Ishikawa (cell line): ENCODE measurements at regions not wholly inside any gene's neighbourhood (a gene's known extent, or its start where the extent isn't known, plus 50 kb on each side); places are given as distances from the start of the nearest gene placed in this dataset.

Experiments
- CEBPB ChIP-seq: IDR thresholded peaks from 2 replicates; pipeline ENCODE4 v1.6.1; 2012
- CREB1 ChIP-seq: IDR thresholded peaks from 2 replicates; pipeline ENCODE4 v1.6.1; 2012; ENCODE audit warnings: low read depth
- EGR1 ChIP-seq: IDR thresholded peaks from 2 replicates; pipeline ENCODE4 v1.6.1; 2012
- EP300 ChIP-seq: IDR thresholded peaks from 2 replicates; pipeline ENCODE4 v1.6.1; 2012; ENCODE audit warnings: borderline replicate concordance
- FOXM1 ChIP-seq: IDR thresholded peaks from 2 replicates; pipeline ENCODE4 v1.6.1; 2012; ENCODE audit warnings: low read depth, borderline replicate concordance
- NFIC ChIP-seq: IDR thresholded peaks from 2 replicates; pipeline ENCODE4 v1.6.1; 2012
- RAD21 ChIP-seq: IDR thresholded peaks from 2 replicates; pipeline ENCODE4 v1.6.1; 2012; ENCODE audit warnings: low read depth
- REST ChIP-seq: IDR thresholded peaks from 2 replicates; pipeline ENCODE4 v1.6.1; 2012; ENCODE audit warnings: low read depth, mild to moderate bottlenecking
- TAF1 ChIP-seq: IDR thresholded peaks from 2 replicates; pipeline ENCODE4 v1.6.1; 2012; ENCODE audit warnings: low read depth, mild to moderate bottlenecking
- TCF12 ChIP-seq: IDR thresholded peaks from 2 replicates; pipeline ENCODE4 v1.6.1; 2012; ENCODE audit warnings: low read depth
- TEAD4 ChIP-seq: IDR thresholded peaks from 2 replicates; pipeline ENCODE4 v1.6.1; 2012
- USF1 ChIP-seq: IDR thresholded peaks from 2 replicates; pipeline ENCODE4 v1.6.1; 2012
- YY1 ChIP-seq: IDR thresholded peaks from 2 replicates; pipeline ENCODE4 v1.6.1; 2012; ENCODE audit warnings: low read depth
- ZBTB7A ChIP-seq: IDR thresholded peaks from 2 replicates; pipeline ENCODE4 v1.6.1; 2012; ENCODE audit warnings: low read depth
- TF ChIP-seq, protein P1 (sequence below): IDR thresholded peaks from 2 replicates; pipeline ENCODE4 v1.6.1; 2012

DNA sequence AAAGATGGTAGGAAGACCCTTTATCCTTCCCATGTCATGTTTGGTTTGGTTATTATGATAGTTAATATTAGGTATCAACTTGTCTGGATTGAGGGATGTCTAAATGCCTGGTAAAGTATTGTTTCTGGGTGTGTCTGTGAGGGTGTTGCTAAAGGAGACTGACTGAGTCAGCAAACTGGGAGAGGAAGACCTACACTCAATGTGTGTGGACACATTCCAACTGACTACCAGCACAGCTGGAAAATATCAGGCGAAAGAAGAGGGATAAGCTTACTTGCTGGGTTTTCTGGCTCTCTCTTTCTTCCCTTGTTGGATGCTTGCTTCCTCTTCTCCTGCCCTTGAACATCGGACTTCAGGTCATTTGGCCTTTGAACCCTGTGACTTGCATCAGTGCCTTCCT is 1227.6 kb upstream of the EPHA6 start:
- no peak for TF ChIP-seq TCF12
- no peak for TF ChIP-seq USF1
- TF ChIP-seq TEAD4: no peak
- TF ChIP-seq FOXM1: no peak
- no peak for TF ChIP-seq YY1

DNA sequence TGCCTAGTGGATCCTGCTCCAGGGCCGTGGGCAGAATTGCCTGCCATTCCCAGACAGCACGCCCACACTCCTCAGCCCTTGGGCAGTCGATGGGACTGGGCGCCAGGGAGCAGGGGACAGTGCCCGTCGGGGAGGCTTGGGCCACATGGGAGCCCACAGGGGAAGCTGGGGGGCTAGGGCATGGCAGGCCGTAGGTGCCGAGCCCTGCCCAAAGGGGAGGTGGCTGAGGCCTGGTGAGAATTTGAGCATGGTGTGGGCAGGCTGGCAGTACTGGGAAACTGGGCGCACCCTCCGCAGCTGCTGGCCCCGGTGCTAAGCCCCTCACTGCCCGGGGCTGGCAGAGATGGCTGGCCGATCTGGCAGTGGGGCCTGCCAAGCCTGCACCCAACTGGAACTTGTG is 1225.9 kb upstream of the EPHA6 start:
- TF ChIP-seq ZBTB7A (no peak), YY1 (no peak), USF1 (no peak), CREB1 (no peak), REST (no peak), NFIC (no peak), RAD21 (no peak)
- TF ChIP-seq, protein P1, sequence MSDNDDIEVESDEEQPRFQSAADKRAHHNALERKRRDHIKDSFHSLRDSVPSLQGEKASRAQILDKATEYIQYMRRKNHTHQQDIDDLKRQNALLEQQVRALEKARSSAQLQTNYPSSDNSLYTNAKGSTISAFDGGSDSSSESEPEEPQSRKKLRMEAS: no peak

- TF ChIP-seq TAF1: no peak
- no peak for TF ChIP-seq REST
- TF ChIP-seq EP300: no peak
- no peak for TF ChIP-seq CEBPB
- no peak for TF ChIP-seq FOXM1
- no peak for TF ChIP-seq EGR1
- no peak for TF ChIP-seq RAD21
- TF ChIP-seq YY1: no peak
- no peak for TF ChIP-seq TEAD4
- no peak for TF ChIP-seq USF1
- TF ChIP-seq, protein P1: no peak
- TF ChIP-seq ZBTB7A: no peak
- TF ChIP-seq TCF12: no peak
- TF ChIP-seq NFIC: no peak
- no peak for TF ChIP-seq CREB1
These were observed 1218.8 kb upstream of the EPHA6 start for GRCh38 chr3:95595416-95596075.

DNA sequence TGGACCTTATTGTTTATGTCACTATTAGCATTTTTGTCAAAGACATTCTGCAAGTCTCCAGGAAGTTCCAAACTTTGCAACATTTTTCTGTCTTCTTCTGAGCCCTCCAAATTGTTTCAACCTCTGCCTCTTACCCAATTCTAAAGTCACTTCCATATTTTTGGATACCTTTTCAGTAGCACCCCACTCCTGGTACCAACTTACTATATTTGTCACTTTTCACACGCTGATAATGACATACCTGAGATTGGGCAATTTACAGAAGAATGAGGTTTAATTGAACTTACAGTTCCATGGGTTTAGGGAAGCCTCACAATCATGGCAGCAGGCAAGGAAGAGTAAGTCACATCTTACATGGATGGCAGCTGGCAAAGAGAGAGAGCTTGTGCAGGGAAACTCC is 1206.5 kb upstream of the EPHA6 start:
- TF ChIP-seq REST (no peak), TEAD4 (no peak), NFIC (no peak), USF1 (no peak), TCF12 (no peak), RAD21 (no peak), YY1 (no peak), TAF1 (no peak)
